CD4-positive, alpha-beta T cell treated with Interleukin-17A for 4 hours (primary cell): ENCODE measurements at regions not wholly inside any gene's neighbourhood (a gene's known extent, or its start where the extent isn't known, plus 50 kb on each side); places are given as distances from the start of the nearest gene placed in this dataset.
"Not testable (repeated sequence)": the region's sequence is repeated elsewhere in the genome, so short reads cannot be mapped to it uniquely, and the experiment has no call there.

Experiments used
- DNase-seq: peaks from one replicate; pipeline ENCODE4 v3.0.0-alpha.2; 2020; ENCODE audit warnings: mixed read lengths

DNA sequence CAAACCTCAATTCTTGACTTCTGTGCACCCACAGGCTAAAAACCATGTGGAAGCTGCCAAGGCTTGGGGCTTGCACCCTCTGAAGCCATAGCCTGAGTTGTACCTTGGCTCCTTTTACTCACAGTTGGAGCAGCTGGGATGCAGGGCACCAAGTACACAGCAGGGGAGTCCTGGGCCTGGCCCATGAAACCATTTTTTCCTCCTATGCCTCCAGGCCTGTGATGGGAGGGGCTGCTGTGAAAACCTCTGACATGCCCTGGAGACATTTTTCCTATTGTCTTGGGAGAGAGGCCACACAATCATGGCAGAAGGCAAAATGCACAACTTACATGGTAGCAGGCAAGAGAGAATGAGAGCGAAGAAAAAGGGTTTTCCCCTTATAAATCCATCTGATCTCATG, 568.6 kb downstream of the SMARCA1 start:
- not testable (repeated sequence) for DNase-seq

DNA sequence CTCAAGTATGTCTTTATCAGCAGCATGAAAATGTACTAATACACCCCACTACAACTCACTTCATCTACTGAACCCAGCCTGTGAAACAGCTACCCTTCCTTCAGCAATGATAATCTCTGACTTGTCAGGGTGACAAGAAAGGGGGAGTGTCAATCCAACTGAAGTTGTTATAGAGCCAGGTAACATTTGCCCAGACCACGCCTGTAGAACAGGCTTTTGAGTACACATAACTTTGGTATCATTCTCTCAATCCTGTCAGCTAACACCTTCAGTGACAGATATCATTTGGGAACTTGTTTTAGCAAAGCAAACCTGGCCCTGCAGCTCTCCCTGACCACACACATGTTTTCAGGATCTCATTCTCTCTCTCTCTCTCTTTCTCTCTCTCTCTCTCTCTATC, 592.2 kb downstream of the SMARCA1 start:
- no peak for DNase-seq

DNA sequence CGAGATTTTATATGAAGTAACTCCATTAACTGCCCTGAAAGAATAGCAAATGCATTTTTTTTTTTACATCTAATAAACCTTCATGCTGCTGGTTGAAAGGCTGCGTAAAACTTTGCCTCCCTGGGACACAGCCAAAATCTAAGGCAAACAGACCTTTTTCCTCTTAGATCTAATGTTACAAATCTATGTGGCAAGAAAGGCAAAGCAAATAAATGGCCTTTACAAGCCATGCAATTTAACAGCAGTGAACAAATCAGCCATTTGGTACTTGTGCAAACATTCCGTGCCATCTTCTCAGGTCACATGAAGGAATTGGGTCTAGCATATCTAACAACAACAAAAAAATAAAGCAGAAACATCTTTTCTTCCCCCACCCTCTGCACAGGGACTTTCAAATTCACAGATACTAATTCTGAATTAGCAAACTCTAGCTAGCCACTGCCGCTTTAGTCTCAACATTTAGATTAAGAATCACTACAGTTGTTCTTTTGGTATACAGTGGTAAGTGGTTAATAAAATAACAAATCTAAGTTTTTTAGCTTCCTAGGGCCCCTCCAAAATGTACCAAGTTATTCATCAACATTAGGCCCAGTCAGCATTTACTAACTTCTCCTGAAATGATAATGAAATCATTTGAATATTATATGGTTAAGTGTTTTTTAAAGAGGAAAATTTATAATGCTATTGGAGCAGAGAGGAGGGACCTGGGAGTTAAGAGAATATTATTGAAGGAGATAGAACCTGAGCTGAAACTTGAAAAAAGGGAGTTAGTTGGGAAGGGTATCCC, 593.8 kb downstream of the SMARCA1 start:
- DNase-seq = no peak

DNA sequence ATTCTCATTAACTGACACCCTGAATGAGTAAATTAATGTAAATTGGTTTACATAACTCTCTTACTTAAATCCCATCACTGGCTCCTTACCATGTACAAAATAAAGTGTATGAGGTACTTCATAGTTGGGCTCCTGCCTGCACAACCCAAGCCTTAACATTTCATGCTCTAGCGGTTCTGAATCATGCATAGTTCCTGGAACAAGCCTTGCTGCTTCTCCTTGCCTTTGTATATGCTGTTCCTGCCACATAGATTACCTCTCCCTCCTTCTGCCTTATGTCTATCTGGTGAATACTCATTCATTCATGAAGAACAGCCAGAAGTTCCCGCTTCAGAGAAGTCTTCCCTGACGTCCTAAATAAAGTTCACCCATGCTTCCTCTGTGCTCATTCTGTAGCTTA, 594.7 kb downstream of the SMARCA1 start:
- no peak for DNase-seq

DNA sequence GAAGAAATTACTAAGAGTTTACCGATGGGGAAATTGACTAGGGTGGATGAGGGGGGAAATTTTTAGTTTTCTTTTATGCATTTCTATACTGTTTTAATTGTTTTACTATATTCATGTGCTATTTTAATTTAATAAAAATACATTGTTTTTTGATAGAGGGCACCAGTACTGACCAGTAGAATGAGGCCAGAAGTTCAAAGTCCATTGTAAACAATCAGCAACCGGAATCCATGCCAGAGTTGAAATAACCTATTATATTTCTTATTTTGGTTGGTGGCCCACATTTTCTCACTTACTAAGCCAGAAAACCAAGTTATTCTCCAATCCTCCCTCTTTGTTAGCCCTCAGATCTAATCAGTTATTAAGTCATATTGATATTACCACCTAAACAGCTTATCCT, 595.9 kb downstream of the SMARCA1 start:
- no peak for DNase-seq

DNA sequence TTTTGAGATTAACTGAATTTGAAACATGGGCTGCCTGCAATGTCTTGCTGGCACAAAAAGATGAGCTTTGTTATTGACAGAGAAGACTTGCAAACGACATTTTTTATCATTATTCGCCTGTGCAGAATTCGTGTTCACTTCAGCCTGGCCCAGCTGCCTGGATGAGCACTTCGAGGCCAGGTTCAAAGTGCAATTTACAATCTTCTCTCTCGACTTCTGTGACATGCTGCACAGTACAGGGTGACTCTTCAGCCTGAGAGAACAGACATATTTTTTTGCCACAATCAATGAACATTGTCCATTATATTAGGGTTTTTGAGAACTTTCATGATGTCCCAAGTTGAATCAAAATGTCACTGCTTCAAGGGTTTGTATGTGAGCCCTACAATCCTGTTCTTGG, 616.5 kb downstream of the SMARCA1 start:
- DNase-seq = no peak

DNA sequence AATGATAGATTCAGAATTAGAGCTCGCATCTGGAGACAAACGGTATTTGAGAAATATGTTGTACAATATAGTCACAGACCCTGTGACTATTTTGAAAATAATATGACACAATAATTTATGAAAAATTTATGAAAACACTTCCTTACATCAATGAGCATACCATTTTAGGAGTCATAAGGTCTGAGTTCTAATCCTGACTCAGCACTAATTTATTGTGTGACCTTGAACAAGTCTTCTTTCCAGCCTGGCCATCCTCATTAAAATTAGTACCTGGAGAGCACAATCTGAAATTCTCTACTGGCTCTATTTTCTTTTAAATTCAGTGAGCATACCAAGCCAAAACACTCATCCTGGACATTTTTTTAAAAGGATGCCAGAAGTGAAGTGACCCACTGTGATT, 622.3 kb downstream of the SMARCA1 start:
- no peak for DNase-seq

DNA sequence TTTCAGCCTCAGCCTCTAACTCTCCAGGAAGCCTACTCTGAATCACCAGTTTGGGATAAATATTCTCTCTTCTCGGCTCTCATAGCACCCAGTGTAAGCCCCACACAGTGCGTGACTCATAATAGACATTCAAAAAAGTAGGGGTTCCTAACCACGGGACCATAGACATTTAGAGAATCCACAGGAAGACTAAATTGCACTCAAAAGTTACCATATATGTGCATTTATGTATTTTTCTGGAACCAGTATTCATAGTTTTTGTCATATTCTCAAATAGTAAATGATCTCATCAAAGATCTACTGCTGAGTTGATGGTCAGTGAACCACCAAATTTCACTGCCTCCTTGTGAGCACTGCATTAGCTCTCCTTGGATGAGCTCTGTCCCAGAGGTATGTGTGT, 625.7 kb downstream of the SMARCA1 start:
- no peak for DNase-seq

DNA sequence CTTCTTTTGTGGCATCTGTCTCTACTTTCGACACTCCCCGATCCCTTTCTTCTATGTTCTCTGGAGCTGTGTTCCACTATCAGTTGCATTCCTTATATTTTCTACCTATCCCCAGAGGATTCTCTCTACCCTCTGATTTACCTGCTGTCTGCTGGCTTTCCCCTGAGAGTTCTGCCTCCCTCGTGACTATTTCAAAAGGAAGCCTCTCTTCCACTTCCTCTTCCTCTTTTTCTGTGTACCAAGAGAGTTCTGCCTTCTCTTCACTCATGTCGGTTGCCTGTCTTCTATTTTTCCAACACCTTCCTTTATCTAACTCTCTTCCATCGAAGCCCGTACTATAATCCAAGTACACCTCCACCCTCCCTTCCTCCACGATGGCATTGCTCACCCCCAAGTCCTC, 631.7 kb downstream of the SMARCA1 start:
- DNase-seq = no peak

DNA sequence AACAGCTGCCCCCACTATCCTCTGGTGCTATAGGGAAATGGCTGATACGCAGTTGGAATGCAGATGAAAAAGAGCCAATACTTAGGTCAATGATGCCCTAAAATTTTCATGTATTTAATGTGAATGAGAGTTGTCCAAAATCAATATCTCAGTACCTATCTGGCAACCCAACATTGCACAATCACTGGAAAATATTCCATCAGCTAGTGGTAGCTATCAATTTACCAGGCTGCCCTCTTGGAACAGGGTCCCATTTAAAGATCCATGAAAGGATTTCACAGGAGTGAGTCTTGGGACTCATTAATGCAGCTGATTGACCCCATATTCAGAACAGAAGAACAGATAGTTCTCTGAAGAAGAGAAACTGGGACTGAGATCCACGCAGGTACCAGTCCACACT, 638.9 kb downstream of the SMARCA1 start:
- DNase-seq = no peak

DNA sequence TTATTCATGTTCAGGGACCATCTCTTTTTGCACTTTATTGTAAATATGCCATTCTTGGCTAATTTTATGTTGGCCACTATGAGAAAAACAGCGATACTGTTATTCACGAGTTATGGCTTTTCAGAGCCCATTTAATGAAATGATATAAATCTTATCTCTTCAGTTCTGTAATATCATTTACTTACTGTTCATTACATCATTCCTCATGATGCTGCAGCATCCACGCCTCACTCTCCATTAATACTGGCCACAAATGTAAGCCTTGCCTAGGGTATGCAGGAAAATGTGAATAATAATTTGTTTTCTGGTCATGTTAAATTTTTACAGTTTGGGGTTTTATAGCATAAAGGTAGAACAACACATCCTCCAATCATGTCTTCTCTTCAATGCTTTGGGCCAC, 639.6 kb downstream of the SMARCA1 start:
- no peak for DNase-seq

DNA sequence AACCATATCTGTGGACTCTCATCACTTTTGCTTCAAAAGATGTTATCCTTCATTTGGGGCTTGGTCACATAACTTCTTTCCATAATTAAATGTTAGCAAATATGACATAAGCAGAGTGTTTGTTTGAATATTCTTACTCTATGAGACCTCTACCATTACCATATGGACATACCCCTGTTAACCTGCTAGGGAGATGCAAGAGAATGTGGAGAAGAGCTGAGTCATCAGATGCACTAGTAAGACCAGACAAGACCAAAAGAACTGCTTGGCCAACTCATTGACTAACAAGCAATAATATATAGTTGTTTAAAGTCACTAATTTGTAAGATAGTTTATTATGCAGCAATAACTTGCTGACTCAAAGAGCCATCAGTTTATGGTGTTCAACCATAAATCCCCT, 652.9 kb downstream of the SMARCA1 start:
- DNase-seq = no peak

DNA sequence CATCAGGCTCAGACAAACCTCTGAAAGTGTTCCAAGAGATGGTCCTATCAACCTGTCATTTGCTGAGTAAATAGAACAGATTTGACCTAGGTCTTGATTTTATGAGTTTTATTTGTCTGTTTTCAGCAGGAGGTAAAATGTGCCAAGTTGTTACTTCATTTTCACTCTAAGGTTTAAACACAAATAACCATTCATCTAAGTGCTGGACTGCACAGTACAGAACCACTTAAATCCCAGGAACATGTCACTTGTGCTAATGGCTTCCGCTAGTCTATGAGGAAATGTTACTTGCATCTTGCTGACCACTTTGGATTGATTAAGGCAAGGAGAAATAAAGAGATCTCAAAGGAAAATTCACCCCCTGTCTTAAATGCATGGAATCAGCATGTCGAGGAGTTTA, 660.7 kb downstream of the SMARCA1 start:
- no peak for DNase-seq

DNA sequence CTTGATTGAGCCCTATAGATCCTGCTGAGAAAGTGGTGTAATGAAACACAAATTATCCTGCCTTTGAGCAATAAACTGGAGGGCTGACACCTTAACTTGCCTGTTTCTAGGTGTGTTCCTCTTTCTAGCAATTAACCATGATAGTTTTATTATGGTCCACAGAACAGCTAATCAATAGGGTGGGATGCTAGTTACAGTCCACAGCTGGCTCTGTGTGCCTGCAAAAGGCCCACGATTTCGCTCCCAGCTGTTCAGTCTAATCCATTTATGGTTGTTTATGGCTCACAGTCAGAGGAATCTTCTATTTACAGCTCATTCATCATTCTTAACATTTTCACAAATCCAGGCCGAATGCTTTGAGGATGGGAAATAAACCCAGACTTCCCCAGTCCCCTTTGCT, 674.9 kb downstream of the SMARCA1 start:
- no peak for DNase-seq

DNA sequence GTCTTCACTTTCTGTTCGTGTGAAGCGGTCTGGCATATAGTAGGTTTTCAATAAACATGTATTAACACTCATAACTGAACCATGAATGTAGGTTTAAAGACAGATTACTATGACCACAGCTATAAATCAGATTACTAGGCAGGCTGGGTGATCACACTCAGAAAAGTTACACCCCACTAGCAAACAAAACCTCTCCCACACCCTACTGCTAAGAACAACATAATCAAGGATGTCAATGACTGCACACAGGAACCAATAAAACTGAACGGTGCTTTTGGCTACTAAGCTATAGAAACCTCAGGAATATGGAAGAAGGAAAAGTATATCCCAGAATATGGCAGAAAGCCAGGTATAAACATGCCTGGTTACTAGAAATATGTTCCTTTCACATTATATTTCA, 676.9 kb downstream of the SMARCA1 start:
- DNase-seq = no peak

DNA sequence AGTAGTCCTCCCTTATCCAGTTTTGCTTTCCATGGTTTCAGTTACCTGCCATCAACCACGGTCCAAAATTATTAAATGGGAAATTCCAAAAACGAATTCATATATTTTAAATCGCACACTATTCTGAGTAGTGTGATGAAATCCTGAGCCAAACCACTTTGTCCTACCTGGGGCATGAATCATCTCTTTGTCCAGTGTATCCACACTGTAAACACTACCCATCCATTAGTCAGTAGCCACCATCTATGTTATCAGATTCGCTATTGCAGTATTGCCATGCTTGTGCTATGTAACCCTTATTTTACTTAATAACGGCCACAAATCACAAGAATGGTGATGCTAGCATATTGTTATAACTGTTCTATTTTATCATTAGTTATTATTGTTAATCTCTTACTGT, 704.6 kb downstream of the SMARCA1 start:
- no peak for DNase-seq

DNA sequence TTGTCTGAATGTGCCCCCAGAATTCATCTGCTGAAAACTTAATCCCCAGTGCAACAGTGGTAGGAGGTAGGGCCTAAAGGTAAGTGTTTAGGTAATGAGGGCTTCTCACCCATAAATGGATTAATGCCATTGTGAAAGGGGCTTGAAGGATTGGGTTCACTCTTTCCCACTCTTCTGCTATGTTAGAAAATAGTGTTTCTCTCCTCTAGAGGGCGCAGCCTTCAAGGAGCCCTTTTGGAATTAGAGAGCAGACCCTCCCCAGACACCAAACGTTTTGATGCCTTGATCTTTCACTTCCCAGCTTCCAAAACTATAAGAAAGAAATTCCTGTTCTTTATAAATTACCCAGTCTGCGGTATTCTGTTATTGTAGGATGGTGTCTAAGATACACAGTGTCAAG, 706.4 kb downstream of the SMARCA1 start:
- DNase-seq = no peak

DNA sequence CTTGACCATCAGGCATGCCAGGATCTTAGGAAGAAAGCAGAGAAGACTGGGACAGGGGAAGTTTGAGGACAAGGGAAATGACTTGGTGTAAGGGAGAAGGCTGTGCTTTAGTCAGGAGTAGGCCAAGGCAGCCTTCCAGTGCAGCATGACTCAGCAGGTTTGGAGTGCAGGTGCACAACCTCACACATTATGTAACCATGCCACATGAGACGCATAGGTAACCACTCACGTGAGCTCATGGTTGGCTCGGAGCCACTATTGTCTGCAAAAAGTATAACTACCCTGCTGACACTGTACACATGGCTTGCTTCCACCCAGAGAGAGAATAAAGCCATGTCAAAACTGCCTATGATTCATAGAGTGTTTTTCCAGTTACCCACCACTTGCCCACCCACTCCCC, 715.9 kb downstream of the SMARCA1 start:
- no peak for DNase-seq

DNA sequence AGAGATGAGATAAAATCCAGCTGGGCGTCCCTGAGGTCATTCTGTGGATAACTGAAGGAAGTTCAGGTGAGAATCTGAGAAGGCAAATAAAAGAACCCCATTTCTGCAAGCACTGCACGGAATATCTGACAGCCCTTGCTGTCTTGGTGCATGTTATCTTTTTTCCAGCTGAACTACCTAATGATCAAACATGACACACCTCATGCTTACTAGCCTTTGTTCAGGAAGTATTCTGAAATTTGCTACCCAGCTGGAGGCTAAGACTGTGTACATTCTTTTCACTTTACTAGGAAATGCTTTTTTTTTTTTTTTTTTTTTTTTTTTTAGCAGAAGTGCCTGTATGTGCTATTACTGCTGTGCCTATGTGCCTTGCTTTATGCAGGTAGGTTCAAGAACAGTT, 718.1 kb downstream of the SMARCA1 start:
- no peak for DNase-seq

DNA sequence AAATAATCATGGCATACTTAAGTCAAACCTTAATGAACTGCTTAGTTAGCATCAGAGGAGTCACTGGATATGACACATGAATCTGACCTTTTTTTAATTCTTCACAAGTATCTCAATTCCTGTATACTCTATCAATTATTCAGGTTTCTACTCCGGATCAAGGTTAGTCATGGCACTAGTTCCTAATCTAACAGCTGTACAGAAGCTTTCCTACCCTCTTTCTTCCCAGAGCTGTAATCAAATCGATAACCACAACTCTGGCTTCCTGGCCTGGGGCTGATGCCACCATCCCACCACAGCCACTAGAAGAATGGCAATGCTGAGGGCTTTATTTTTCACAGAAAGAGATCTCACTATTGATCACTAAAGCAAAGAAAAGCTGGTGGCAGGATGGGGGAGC, 718.5 kb downstream of the SMARCA1 start:
- DNase-seq = no peak

DNA sequence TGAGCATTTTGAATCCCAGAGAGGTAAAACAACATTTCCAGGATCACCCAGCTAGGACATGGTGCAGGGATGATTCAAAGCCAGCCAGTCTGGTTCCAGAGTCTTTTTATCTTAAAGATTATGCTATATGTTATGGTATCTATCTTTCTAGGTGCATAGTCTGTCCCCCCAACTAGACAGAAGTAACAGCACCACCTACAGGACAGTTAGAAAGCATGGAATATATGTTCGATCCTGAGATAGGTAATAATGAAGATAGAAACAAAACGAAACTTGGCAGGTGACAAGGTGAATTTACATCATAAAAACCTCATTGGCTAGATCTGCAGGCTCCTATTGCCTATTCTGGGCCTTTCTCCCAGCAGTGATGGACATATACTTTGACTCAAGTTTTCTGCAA, 723.2 kb downstream of the SMARCA1 start:
- DNase-seq = no peak

DNA sequence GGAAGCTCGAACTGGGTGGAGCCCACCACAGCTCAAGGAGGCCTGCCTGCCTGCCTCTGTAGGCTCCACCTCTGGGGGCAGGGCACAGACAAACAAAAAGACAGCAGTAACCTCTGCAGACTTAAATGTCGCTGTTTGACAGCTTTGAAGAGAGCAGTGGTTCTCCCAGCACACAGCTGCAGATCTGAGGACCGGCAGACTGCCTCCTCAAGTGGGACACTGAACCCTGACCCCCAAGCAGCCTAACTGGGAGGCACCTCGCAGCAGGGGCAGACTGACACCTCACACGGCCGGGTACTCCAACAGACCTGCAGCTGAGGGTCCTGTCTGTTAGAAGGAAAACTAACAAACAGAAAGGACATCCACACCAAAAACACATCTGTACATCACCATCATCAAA, 730.9 kb upstream of the ACTRT1 start:
- DNase-seq = not testable (repeated sequence)

DNA sequence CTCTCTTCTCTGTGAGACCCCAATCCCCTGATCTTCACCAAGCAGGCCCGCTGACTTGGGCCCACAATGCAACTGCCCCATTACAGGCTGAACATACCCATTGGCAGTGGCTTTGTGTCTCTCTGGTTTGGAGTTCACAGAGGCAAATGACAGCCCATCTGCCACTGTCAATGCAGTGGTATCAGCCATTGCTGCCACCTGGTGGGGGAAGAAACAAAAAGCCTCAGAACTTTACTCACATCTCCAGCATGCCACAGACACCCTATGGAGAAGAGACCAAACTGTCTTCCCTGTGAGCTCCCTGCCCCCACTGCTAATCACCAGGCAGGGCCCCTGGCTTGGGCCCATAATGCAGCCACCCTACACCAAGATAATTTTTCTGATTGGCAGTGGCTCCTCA, 729.3 kb upstream of the ACTRT1 start:
- DNase-seq = peak; percentile 33

DNA sequence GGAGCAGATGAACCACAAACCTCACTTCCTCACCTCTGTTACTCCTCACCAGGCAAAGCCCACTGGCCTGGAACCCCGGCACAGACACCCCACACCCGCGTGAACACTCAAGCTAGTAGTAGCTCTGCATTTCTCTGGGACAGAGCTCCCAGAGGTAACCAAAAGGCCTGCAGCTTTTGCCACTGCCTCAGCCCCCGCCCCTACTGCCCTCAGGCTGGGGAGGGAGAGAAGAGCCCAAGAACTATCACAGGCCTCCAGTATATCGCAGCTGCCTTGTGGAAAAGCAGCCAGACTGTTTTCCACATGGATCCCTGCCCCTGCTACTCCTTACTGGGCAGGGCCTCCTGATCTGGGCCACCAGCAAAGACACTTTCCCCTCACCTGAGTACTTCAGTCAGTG, 728.7 kb upstream of the ACTRT1 start:
- no peak for DNase-seq

DNA sequence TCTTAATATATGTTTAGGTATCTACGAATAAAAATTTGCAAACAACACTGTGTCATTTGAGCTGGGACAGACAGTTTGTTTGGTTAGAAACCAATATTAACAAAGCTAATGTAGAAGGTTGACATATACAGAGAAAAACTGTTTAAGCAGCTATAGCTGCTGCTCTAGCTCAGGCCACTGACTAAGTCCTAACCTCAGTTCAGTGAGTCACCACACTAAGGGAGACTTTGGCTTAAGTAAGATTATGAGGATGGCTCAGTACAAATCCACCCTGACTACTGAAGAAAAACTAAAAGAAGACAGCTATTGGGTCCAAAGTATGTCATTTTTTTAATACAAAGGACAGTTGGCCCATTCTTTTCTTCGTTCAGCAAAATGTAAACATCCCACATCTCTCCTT, 717.3 kb upstream of the ACTRT1 start:
- no peak for DNase-seq

DNA sequence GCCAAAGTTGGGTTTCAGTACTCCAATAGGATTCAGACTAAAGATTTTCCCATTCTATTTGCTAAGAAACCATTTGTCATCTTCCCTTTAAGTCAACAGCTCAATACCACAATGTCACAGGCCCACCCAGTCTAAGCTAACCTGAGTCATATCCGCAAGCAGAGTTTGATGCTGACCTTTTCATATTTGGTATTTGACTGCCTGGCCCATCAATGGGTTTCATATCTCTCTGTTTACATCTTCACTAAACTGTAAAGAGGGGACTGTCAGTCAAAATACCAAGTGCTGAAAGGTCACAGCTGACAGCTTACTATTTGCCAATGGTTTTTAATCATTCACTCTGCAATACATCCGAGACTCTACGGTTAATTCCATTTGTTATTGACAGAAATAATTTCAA, 707.5 kb upstream of the ACTRT1 start:
- DNase-seq = no peak
